MM.1S (cell line): ENCODE measurements at regions not wholly inside any gene's neighbourhood (a gene's known extent, or its start where the extent isn't known, plus 50 kb on each side); places are given as distances from the start of the nearest gene placed in this dataset.

ENCODE experiments used
- DNase-seq: peaks from one replicate; pipeline ENCODE4 v3.0.0-alpha.2; 2015
- H2AFZ ChIP-seq: fragments of 300-600 bp; sonication (generic); 2 replicates; pipeline ENCODE4 v1.6.0; 2016; ENCODE audit warnings: antibody characterized with exemption, low read length
- H3F3A ChIP-seq: fragments of 300-600 bp; sonication (generic); 2 replicates; pipeline ENCODE4 v1.6.1; 2016; ENCODE audit warnings: mild to moderate bottlenecking, antibody characterized with exemption, low read length, moderate library complexity, mixed read lengths; ENCODE audit not compliant: insufficient read depth
- H3K27ac ChIP-seq: fragments of 300-600 bp; sonication (generic); 2 replicates; pipeline ENCODE4 v1.5.1; 2016; ENCODE audit warnings: mild to moderate bottlenecking, low read length
- H3K27me3 ChIP-seq: fragments of 300-600 bp; sonication (generic); replicated peaks from 2 replicates; pipeline ENCODE4 v1.6.0; 2016; ENCODE audit warnings: low read length; ENCODE audit not compliant: insufficient read depth
- H3K36me3 ChIP-seq: fragments of 300-600 bp; sonication (generic); replicated peaks from 2 replicates; pipeline ENCODE4 v1.6.1; 2016; ENCODE audit warnings: mild to moderate bottlenecking, low read length, mixed read lengths; ENCODE audit not compliant: insufficient read depth
- H3K4me1 ChIP-seq: fragments of 300-600 bp; sonication (generic); 2 replicates; pipeline ENCODE4 v1.6.1; 2016; ENCODE audit warnings: low read length, mixed read lengths
- H3K4me2 ChIP-seq: fragments of 300-600 bp; sonication (generic); 2 replicates; pipeline ENCODE4 v1.6.0; 2016; ENCODE audit warnings: low read depth, low read length
- H3K4me3 ChIP-seq: fragments of 300-600 bp; sonication (generic); 2 replicates; pipeline ENCODE4 v1.5.1; 2016; ENCODE audit warnings: low read length, mixed read lengths
- H3K79me2 ChIP-seq: fragments of 300-600 bp; sonication (generic); 2 replicates; pipeline ENCODE4 v1.6.1; 2016; ENCODE audit warnings: mixed run types, low read length, mixed read lengths
- H3K9ac ChIP-seq: fragments of 300-600 bp; sonication (generic); 2 replicates; pipeline ENCODE4 v1.6.1; 2016; ENCODE audit warnings: low read length, mixed read lengths
- H3K9me2 ChIP-seq: fragments of 300-600 bp; sonication (generic); replicated peaks from 2 replicates; pipeline ENCODE4 v1.6.1; 2016; ENCODE audit warnings: mild to moderate bottlenecking, low read length, mixed read lengths; ENCODE audit not compliant: insufficient read depth
- H3K9me3 ChIP-seq: fragments of 300-600 bp; sonication (generic); replicated peaks from 2 replicates; pipeline ENCODE4 v1.6.1; 2016; ENCODE audit warnings: mild to moderate bottlenecking, low read length, mixed read lengths; ENCODE audit not compliant: insufficient read depth
- H4K20me1 ChIP-seq: fragments of 300-600 bp; sonication (generic); 2 replicates; pipeline ENCODE4 v1.6.1; 2016; ENCODE audit warnings: mild to moderate bottlenecking, low read length, moderate library complexity, mixed read lengths; ENCODE audit not compliant: insufficient read depth
- CTCF ChIP-seq: fragments of 300-600 bp; sonication (generic); IDR thresholded peaks from 2 replicates; pipeline ENCODE4 v1.5.1; 2016; ENCODE audit warnings: antibody characterized with exemption, low read length, mixed read lengths
- EZH2 ChIP-seq: fragments of 300-600 bp; sonication (generic); optimal IDR thresholded peaks from 2 replicates; pipeline ENCODE3; 2017; ENCODE audit warnings: low read depth, mild to moderate bottlenecking, antibody characterized with exemption, low read length, mixed read lengths
- EZH2phosphoT487 ChIP-seq: fragments of 300-600 bp; sonication (generic); IDR thresholded peaks from 2 replicates; pipeline ENCODE4 v1.6.1; 2018; ENCODE audit warnings: antibody characterized with exemption, low read length

- Histone ChIP-seq H3K9ac (no peak overlapping the region), H3K36me3 (no peaks in the 10 kb centered on the region), H3K27me3 (peaks cover 23% of the 10 kb centered on the region), H2AFZ (no peak overlapping the region), H3K9me3 (no peaks in the 10 kb centered on the region), H3K27ac (no peak overlapping the region), H3K4me3 (no peak overlapping the region), H4K20me1 (no peaks in the 10 kb centered on the region), H3F3A (no peaks in the 10 kb centered on the region), H3K79me2 (no peaks in the 10 kb centered on the region), H3K4me2 (no peak overlapping the region), H3K4me1 (no peaks in the 10 kb centered on the region), H3K9me2 (no peaks in the 10 kb centered on the region)
- DNase-seq, result no peak
- TF ChIP-seq EZH2, result no peak
- no peak for TF ChIP-seq CTCF
- TF ChIP-seq EZH2phosphoT487, result no peak
Observed at GRCh38 chr5:179435181-179435580, 89.9 kb upstream of the ADAMTS2 start.

GRCh38 chr5:179432547-179432946 is 87.3 kb upstream of the ADAMTS2 start:
- TF ChIP-seq CTCF (no peak), EZH2 (no peak), EZH2phosphoT487 (no peak)

DNA sequence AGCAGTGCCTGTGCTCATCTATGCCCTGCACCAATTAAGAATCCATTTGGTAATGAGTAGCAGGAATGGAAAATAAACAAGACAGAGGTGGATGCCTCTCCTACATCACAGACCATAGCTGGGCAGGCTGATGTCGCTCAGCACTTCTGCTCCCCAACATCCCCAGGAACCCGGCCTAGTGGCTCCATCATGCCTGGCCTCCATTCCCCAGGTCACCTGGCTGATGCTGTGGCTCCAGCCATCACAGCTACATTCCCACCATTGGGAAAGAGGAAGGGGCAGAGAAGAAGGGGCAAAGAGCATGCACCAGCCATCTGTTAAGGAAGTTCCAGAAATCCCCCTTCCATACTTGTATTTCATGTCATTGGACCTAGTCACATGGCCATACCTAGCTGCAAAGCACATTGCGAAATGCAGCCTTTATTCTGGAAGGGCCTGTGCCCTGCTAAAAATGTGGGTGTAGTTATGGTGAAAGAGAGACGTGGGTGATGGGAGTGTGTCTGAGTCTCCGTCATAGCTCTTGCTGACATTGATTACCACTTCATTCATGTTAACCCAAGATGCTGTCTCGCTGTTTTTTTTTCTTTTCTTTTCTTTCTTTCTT is 86.1 kb upstream of the ADAMTS2 start:
- no peaks in the 10 kb centered on the region for H3K9me2 ChIP-seq
- no peaks in the 10 kb centered on the region for H3K9me3 ChIP-seq
- no peak for DNase-seq
- H3K9ac ChIP-seq, result no peak overlapping the region
- no peaks in the 10 kb centered on the region for H3K36me3 ChIP-seq
- H3K79me2 ChIP-seq, result no peaks in the 10 kb centered on the region
- H2AFZ ChIP-seq, result no peak overlapping the region
- peaks cover 26% of the 10 kb centered on the region for H3K27me3 ChIP-seq
- no peak overlapping the region for H3K4me2 ChIP-seq
- H3F3A ChIP-seq, result no peaks in the 10 kb centered on the region
- H3K27ac ChIP-seq, result no peak overlapping the region
- no peaks in the 10 kb centered on the region for H3K4me1 ChIP-seq
- no peaks in the 10 kb centered on the region for H4K20me1 ChIP-seq
- TF ChIP-seq EZH2 (no peak), EZH2phosphoT487 (no peak), CTCF (no peak)
- H3K4me3 ChIP-seq, result no peak overlapping the region

More at GRCh38 chr5:179432547-179432946, 87.3 kb upstream of the ADAMTS2 start:
- H3K27ac ChIP-seq, result no peak overlapping the region
- no peak for DNase-seq
- no peaks in the 10 kb centered on the region for H3F3A ChIP-seq
- H3K9me3 ChIP-seq, result no peaks in the 10 kb centered on the region
- no peak overlapping the region for H3K4me2 ChIP-seq
- no peak overlapping the region for H3K9ac ChIP-seq
- H3K4me1 ChIP-seq, result no peaks in the 10 kb centered on the region
- peaks cover 23% of the 10 kb centered on the region for H3K27me3 ChIP-seq
- no peaks in the 10 kb centered on the region for H3K36me3 ChIP-seq
- H4K20me1 ChIP-seq, result no peaks in the 10 kb centered on the region
- H3K9me2 ChIP-seq, result no peaks in the 10 kb centered on the region
- no peak overlapping the region for H2AFZ ChIP-seq
- no peak overlapping the region for H3K4me3 ChIP-seq
- H3K79me2 ChIP-seq, result no peaks in the 10 kb centered on the region
